ENCODE measurements at regions not wholly inside any gene's neighbourhood (a gene's known extent, or its start where the extent isn't known, plus 50 kb on each side); places are given as distances from the start of the nearest gene placed in this dataset.

- TF ChIP-seq HNF4G (IDR thresholded peaks at IDR 0.05), result no peak
- TF ChIP-seq ATF3 (IDR thresholded peaks at IDR 0.05), result no peak
- no peak for TF ChIP-seq RAD21 (IDR thresholded peaks at IDR 0.05)
- no peak for TF ChIP-seq TAF1 (conservative IDR thresholded peaks at IDR 0.05)
- TF ChIP-seq JUND (IDR thresholded peaks at IDR 0.05), result no peak
- TF ChIP-seq FOXA1 (IDR thresholded peaks at IDR 0.05), result no peak
Measured at GRCh38 chr5:159777049-159777660, 139.1 kb upstream of the ADRA1B start (continued).

GRCh38 chr5:159779481-159779880, 136.8 kb upstream of the ADRA1B start:
- H3K27me3 ChIP-seq (ENCODE audit: control insufficient read depth in 4 of 4, insufficient read depth in 4 of 4, low read length in 3 of 4), result peaks cover 0 to 5% (median 0%) of the 10 kb centered on the region in 4 donors
- no peak overlapping the region for H3K4me3 ChIP-seq (ENCODE audit: low read depth in 1 of 3, low read length in 3 of 3)
- H3K36me3 ChIP-seq (ENCODE audit: control insufficient read depth in 4 of 4, insufficient read depth in 3 of 4, low read depth in 1 of 4, low read length in 3 of 4), result no peaks in the 10 kb centered on the region
- WGBS, result 89% methylated on average over 4 of the region's 4 CpGs
- H3K4me1 ChIP-seq (ENCODE audit: control insufficient read depth in 4 of 4, insufficient read depth in 4 of 4, low read length in 3 of 4), result no peaks in the 10 kb centered on the region
- no peak for DNase-seq (ENCODE audit: low spot score)
- H3K9me3 ChIP-seq (ENCODE audit: control insufficient read depth in 4 of 4, low read length in 3 of 4), result no peaks in the 10 kb centered on the region
- TF ChIP-seq MAX (IDR thresholded peaks at IDR 0.05), result no peak
- TF ChIP-seq FOXA1 (IDR thresholded peaks at IDR 0.05), result no peak
- TF ChIP-seq EGR1 (IDR thresholded peaks at IDR 0.05; ENCODE audit: low read depth in 2 of 2), result no peak
- no peak for TF ChIP-seq SP1 (IDR thresholded peaks at IDR 0.05)
- no peak for TF ChIP-seq RAD21 (IDR thresholded peaks at IDR 0.05)
- TF ChIP-seq HNF4A (conservative IDR thresholded peaks at IDR 0.05), result no peak
- TF ChIP-seq FOXA2 (IDR thresholded peaks at IDR 0.05), result no peak
- no peak for TF ChIP-seq RXRA (IDR thresholded peaks at IDR 0.05)
- no peak for TF ChIP-seq ZBTB33 (IDR thresholded peaks at IDR 0.05)
- no peak overlapping the region for H3K27ac ChIP-seq (ENCODE audit: low read depth in 1 of 2, low read length in 2 of 2)
- no peak overlapping the region for H3K9ac ChIP-seq (ENCODE audit: low read depth in 1 of 2, low read length in 2 of 2)

- TF ChIP-seq MAX (IDR thresholded peaks at IDR 0.05), result no peak
- no peak for TF ChIP-seq YY1 (IDR thresholded peaks at IDR 0.05)
- TF ChIP-seq ZBTB33 (IDR thresholded peaks at IDR 0.05), result no peak
- peak in 1 of 2 donors; percentile 14 for TF ChIP-seq RXRA (IDR thresholded peaks at IDR 0.05)
- TF ChIP-seq HNF4G (IDR thresholded peaks at IDR 0.05), result no peak
- no peak for TF ChIP-seq RAD21 (IDR thresholded peaks at IDR 0.05)
- no peak for TF ChIP-seq GABPA (IDR thresholded peaks at IDR 0.05 in 1 of 2, conservative IDR thresholded peaks at IDR 0.05 in 1 of 2)
- TF ChIP-seq TAF1 (conservative IDR thresholded peaks at IDR 0.05), result no peak
- TF ChIP-seq CTCF (IDR thresholded peaks at IDR 0.05; ENCODE audit: low read depth, low read length, missing input control), result no peak
- TF ChIP-seq SP1 (IDR thresholded peaks at IDR 0.05), result no peak
- no peak for TF ChIP-seq REST (IDR thresholded peaks at IDR 0.05)
- TF ChIP-seq ATF3 (IDR thresholded peaks at IDR 0.05), result no peak
- TF ChIP-seq NR2F2 (IDR thresholded peaks at IDR 0.05), result peak; percentile 57
- TF ChIP-seq JUND (IDR thresholded peaks at IDR 0.05), result no peak
- no peak for TF ChIP-seq HNF4A (conservative IDR thresholded peaks at IDR 0.05)
- Histone ChIP-seq H3K9ac (ENCODE audit: low read depth in 1 of 2, low read length in 2 of 2) (no peak overlapping the region), H3K27ac (ENCODE audit: low read depth in 1 of 2, low read length in 2 of 2) (no peak overlapping the region), H3K4me1 (ENCODE audit: control insufficient read depth in 4 of 4, insufficient read depth in 4 of 4, low read length in 3 of 4) (no peaks in the 10 kb centered on the region), H3K4me3 (ENCODE audit: low read depth in 1 of 3, low read length in 3 of 3) (no peak overlapping the region), H3K27me3 (ENCODE audit: control insufficient read depth in 4 of 4, insufficient read depth in 4 of 4, low read length in 3 of 4) (no peaks in the 10 kb centered on the region), H3K9me3 (ENCODE audit: control insufficient read depth in 4 of 4, low read length in 3 of 4) (no peaks in the 10 kb centered on the region), H3K36me3 (ENCODE audit: control insufficient read depth in 4 of 4, insufficient read depth in 3 of 4, low read depth in 1 of 4, low read length in 3 of 4) (no peaks in the 10 kb centered on the region)
- WGBS, result 78% methylated on average over 3 of the region's 3 CpGs
- DNase-seq (ENCODE audit: low spot score), result no peak
Measured at GRCh38 chr5:159780246-159780645, 136.0 kb upstream of the ADRA1B start.
